ENCODE measurements at regions not wholly inside any gene's neighbourhood (a gene's known extent, or its start where the extent isn't known, plus 50 kb on each side); places are given as distances from the start of the nearest gene placed in this dataset.

GRCh38 chr20:48115502-48115901, 330.2 kb upstream of the SULF2 start:
- TF ChIP-seq CTCF (IDR thresholded peaks at IDR 0.05; ENCODE audit: unreplicated experiment), result no peak
- ChIA-PET CTCF (interaction anchor here (0.8 to 1.2 kb wide), 2 partner anchors 51 to 119 kb away, joined by 3 read pairs; no protein-coding TSS in a partner anchor), POLR2A (no interaction called here)
- peaks cover 4% of the 10 kb centered on the region for H3K27me3 Mint-ChIP-seq (ENCODE audit: insufficient read depth, unreplicated experiment)
- H3K4me1 Mint-ChIP-seq (ENCODE audit: insufficient read depth, unreplicated experiment), result no peaks in the 10 kb centered on the region
- no peak for DNase-seq (ENCODE audit: unreplicated experiment)
- H3K9me3 Mint-ChIP-seq (ENCODE audit: unreplicated experiment), result no peaks in the 10 kb centered on the region
- no TSS peak for BruUV-seq (replicated peaks)
- H3K27ac Mint-ChIP-seq (ENCODE audit: low read depth, unreplicated experiment), result no peak overlapping the region
- no peaks in the 10 kb centered on the region for H3K36me3 Mint-ChIP-seq (ENCODE audit: insufficient read depth, unreplicated experiment)
- intact Hi-C loops (cut with micrococcal nuclease), result no loop called here
- H3K4me3 Mint-ChIP-seq (ENCODE audit: unreplicated experiment), result no peak overlapping the region

GRCh38 chr20:48107560-48107959, 322.3 kb upstream of the SULF2 start:
- CTCF ChIA-PET, result interaction anchor here (0.6 kb wide), 1 partner anchor 13 kb away, joined by 4 read pairs; no protein-coding TSS in a partner anchor
- no TSS peak for BruUV-seq (replicated peaks)
- intact Hi-C loops (cut with micrococcal nuclease), result no loop called here
- peaks cover 9% of the 10 kb centered on the region for H3K27me3 Mint-ChIP-seq (ENCODE audit: insufficient read depth, unreplicated experiment)
- no peak for TF ChIP-seq CTCF (IDR thresholded peaks at IDR 0.05; ENCODE audit: unreplicated experiment)
- H3K27ac Mint-ChIP-seq (ENCODE audit: low read depth, unreplicated experiment), result peak overlapping the region; percentile 59
- H3K9me3 Mint-ChIP-seq (ENCODE audit: unreplicated experiment), result peaks cover 7% of the 10 kb centered on the region
- POLR2A ChIA-PET, result interaction anchor here (0.7 kb wide), 1 partner anchor 9 kb away, joined by 3 read pairs; no protein-coding TSS in a partner anchor
- DNase-seq (ENCODE audit: unreplicated experiment), result peak; percentile 84
- no peaks in the 10 kb centered on the region for H3K36me3 Mint-ChIP-seq (ENCODE audit: insufficient read depth, unreplicated experiment)
- H3K4me1 Mint-ChIP-seq (ENCODE audit: insufficient read depth, unreplicated experiment), result peaks cover 21% of the 10 kb centered on the region
- H3K4me3 Mint-ChIP-seq (ENCODE audit: unreplicated experiment), result no peak overlapping the region

- Mint-ChIP-seq H3K4me3 (ENCODE audit: unreplicated experiment) (no peak overlapping the region), H3K27ac (ENCODE audit: low read depth, unreplicated experiment) (no peak overlapping the region), H3K9me3 (ENCODE audit: unreplicated experiment) (peaks cover 7% of the 10 kb centered on the region), H3K36me3 (ENCODE audit: insufficient read depth, unreplicated experiment) (no peaks in the 10 kb centered on the region), H3K4me1 (ENCODE audit: insufficient read depth, unreplicated experiment) (peaks cover 21% of the 10 kb centered on the region), H3K27me3 (ENCODE audit: insufficient read depth, unreplicated experiment) (peaks cover 20% of the 10 kb centered on the region)
- intact Hi-C loops (cut with micrococcal nuclease), result no loop called here
- POLR2A ChIA-PET, result interaction anchor here (1.0 kb wide), 1 partner anchor 103 kb away, joined by 3 read pairs; no protein-coding TSS in a partner anchor
- TF ChIP-seq CTCF (IDR thresholded peaks at IDR 0.05; ENCODE audit: unreplicated experiment), result no peak
- DNase-seq (ENCODE audit: unreplicated experiment), result peak; percentile 25
- BruUV-seq (replicated peaks), result no TSS peak
- CTCF ChIA-PET, result interaction anchor here (1.2 kb wide), 1 partner anchor 36 kb away, joined by 5 read pairs; no protein-coding TSS in a partner anchor
These were observed 321.1 kb upstream of the SULF2 start for GRCh38 chr20:48106428-48106827.

GRCh38 chr20:48105526-48105925, 320.2 kb upstream of the SULF2 start:
- peaks cover 25% of the 10 kb centered on the region for H3K27me3 Mint-ChIP-seq (ENCODE audit: insufficient read depth, unreplicated experiment)

More at GRCh38 chr20:48105526-48105925, 320.2 kb upstream of the SULF2 start:
- no peak for TF ChIP-seq CTCF (IDR thresholded peaks at IDR 0.05; ENCODE audit: unreplicated experiment)
- Mint-ChIP-seq H3K36me3 (ENCODE audit: insufficient read depth, unreplicated experiment) (no peaks in the 10 kb centered on the region), H3K27ac (ENCODE audit: low read depth, unreplicated experiment) (no peak overlapping the region), H3K9me3 (ENCODE audit: unreplicated experiment) (peaks cover 7% of the 10 kb centered on the region), H3K4me1 (ENCODE audit: insufficient read depth, unreplicated experiment) (peaks cover 21% of the 10 kb centered on the region), H3K4me3 (ENCODE audit: unreplicated experiment) (no peak overlapping the region)
- POLR2A ChIA-PET, result interaction anchor here (1.0 kb wide), 1 partner anchor 102 kb away, joined by 3 read pairs; no protein-coding TSS in a partner anchor
- intact Hi-C loops (cut with micrococcal nuclease), result no loop called here
- CTCF ChIA-PET, result interaction anchor here (1.2 kb wide), 1 partner anchor 36 kb away, joined by 5 read pairs; no protein-coding TSS in a partner anchor
- DNase-seq (ENCODE audit: unreplicated experiment), result no peak
- BruUV-seq (replicated peaks), result no TSS peak

Measured in MCF 10A (cell line).